HG03469 (cell line): ENCODE measurements at regions not wholly inside any gene's neighbourhood (a gene's known extent, or its start where the extent isn't known, plus 50 kb on each side); places are given as distances from the start of the nearest gene placed in this dataset.
"Not testable (repeated sequence)": the region's sequence is repeated elsewhere in the genome, so short reads cannot be mapped to it uniquely, and the experiment has no call there.

ENCODE experiments used
- ATAC-seq: cut with Tn5 transposase; IDR thresholded peaks from one replicate; pipeline ENCODE4 v1.9.1; 2021; ENCODE audit warnings: mild to moderate bottlenecking, moderate library complexity, moderate number of reproducible peaks; ENCODE audit not compliant: unreplicated experiment

GRCh38 chr11:87491381-87491780, 453.6 kb downstream of the TMEM135 start:
- no peak for ATAC-seq

- ATAC-seq, result no peak
Measured at GRCh38 chr11:87490671-87491070, 452.9 kb downstream of the TMEM135 start.

- no peak for ATAC-seq
Measured at GRCh38 chr11:87484566-87484965, 446.8 kb downstream of the TMEM135 start.

GRCh38 chr11:87477321-87477720, 439.6 kb downstream of the TMEM135 start:
- ATAC-seq, result no peak

DNA sequence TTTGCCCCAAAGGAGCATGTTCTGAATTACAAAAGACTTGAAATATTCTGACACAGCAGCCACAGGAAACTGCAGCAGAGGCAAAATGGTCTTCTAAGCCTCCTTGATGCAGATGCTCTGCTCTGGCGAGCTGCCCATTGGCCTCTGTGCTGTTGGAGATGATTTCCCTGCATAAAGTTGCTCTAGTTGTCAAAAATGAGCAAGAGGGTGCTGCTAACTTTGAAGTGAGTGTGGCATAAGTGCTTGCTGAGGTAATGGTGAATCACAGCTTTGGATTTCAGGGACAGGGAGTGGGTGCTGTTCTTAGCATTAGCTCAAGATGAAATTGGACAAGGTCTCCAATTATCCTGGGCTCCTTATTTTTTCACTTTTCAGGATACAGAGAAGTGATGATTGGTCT, 435.4 kb downstream of the TMEM135 start:
- no peak for ATAC-seq

DNA sequence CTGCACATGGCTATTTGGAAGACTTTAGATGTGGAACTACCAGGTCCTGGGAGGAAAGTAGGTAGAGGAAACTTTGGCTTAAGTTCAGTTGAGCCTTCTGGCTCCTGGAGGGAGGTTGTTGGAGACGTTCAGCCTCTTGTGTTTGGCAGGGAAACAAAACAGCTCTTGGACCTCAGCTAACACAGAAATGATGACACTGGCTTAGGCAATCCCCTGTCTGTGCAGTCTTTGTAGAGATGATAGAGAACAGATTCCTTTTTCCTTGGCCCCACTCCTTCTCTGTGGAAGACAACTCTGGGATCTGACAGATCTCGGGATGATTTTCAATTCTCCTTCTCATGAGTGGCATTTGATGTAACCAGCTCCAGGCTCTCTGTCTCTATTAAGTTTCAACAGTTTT, 428.5 kb downstream of the TMEM135 start:
- no peak for ATAC-seq

DNA sequence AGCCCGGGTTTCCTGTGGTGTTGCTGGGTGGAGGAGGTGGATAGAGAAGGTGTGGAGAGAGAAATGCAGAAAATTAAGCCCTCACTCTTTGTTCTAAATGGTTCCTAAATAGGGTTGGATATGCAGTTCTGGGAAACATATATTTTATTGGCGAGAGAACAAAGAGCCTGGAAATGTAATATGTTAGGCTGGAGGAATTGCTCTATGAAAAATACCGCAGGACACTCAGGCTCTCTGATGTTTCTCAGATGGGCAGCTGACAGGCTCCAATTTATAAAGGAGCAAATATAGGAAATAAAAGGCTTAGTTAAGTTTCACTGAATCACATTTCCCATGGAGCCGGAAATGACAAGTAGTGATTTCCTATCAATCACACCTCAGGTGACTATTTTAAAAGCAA, 428.0 kb downstream of the TMEM135 start:
- no peak for ATAC-seq

DNA sequence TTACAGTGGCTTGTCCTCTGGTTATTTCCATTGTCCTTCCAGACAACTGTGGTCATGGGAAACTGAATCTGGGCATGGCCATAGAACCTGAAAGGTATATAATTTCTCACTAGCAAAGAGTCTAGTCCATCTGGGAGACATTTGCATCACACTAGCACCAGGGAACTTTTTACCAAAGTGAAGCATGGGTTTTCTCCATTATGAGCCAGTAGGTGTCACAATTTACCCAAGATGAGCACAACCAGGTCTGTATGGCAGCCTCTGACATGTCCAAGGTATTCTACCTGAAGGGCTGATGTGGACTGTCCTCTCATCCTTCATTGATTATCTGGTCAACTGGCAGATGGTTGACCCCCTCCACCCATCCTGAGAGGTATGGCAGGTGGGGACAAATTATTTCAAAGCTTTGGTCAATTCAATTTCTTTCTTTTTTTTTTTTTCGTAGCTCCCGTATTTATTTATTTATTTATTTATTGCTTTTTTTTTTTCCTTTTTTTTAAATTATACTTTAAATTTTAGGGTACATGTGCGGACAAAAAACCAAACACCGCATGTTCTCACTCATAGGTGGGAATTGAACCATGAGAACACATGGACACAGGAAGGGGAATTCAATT, 425.9 kb downstream of the TMEM135 start:
- peak; percentile 68 for ATAC-seq

DNA sequence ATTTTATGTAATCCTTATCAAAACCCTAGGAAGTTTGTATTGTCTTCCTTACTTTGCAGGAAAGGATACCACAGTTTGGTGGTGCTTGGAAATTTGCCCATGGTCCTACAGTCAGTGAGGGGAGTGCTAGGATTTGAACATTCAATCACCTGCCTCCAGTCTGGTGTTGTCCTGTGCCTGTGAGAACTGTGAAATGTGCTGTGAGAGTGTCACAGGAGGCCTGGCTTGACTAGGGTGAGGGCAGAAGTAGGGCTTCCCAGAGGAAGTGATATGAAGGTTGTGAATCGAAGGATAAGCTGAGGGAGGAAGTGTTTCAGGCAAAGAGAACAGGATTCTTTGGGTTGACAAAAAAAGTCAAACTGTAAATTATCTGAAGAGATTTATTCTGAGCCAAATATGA, 424.4 kb downstream of the TMEM135 start:
- ATAC-seq, result no peak

- no peak for ATAC-seq
Measured at GRCh38 chr11:87460842-87461637, 423.3 kb downstream of the TMEM135 start.

DNA sequence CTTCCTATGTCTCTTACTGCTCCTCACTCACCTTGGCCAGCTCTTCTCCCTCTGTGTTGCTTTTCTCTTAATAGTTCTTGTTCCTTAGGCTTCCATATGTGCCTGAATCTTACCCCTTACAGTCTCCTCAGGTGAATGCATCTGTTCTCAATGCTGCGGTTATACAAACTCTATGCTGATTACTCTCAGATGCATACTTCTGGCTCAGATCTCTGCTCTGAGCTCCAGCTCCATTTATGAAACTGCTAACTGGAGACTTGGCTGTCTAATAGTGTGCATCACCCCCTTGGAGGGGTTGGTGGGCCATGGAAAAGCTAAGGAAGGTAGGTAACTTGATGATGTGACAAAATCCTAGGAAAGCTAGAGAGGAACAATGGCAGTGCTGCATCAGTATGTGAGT, 422.5 kb downstream of the TMEM135 start:
- ATAC-seq, result no peak

DNA sequence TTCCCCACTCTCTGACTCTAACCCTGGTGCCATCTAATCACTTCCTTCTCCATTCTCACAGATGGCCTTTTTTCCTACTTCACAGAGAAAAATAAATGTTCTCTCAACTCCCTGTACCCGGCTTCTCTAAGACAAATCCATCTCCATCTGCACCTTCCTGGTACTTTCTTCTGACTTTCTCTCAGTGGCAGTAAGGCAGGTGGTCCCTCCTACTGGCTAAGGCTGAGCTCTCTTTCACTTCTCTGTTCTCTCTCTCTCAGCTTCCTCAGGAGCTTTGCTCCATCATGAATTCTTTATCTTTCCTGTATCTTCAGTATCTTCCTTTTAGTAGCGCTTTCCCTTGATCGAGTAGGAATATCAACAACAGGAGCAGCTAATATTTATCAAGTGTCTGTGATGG, 421.6 kb downstream of the TMEM135 start:
- no peak for ATAC-seq

DNA sequence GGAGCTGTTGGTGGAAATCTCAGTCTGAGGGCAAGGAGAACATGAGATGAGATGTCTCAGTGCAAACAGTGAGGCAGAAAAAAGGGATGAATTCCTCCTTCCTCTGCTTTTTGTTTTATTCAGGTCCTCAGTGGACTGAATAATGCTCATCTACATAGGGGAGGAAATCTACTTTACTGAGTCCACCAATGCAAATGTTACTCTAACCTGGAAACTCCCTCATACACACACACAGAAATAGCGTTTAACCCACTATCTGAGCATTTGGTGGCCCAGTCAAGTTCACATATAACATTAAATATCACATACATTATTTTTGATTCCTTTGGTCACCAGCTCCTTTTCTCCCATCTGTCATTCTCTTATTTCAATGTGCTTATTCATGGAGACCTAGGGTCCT, 418.8 kb downstream of the TMEM135 start:
- peak; percentile 26 for ATAC-seq

GRCh38 chr11:87455180-87455579, 417.4 kb downstream of the TMEM135 start:
- no peak for ATAC-seq

DNA sequence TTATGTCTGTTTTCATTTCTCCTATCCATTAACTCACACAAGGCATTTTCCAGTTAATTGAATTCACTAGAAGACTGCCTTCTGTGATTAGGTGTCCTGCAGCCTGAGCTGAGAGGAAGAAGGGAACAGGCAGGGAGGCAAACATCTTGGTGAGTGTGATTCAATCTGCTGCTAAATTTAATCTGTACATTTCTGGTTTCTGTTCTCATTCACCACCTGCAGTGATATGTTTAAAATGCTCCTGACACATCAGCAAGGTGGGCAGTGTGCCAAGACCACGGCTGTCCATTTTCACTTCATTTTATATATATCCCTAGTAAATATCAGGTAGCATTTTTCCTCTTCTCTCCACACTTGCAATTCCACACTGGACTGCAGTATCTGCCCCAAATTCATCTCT, 416.5 kb downstream of the TMEM135 start:
- ATAC-seq, result peak; percentile 82

DNA sequence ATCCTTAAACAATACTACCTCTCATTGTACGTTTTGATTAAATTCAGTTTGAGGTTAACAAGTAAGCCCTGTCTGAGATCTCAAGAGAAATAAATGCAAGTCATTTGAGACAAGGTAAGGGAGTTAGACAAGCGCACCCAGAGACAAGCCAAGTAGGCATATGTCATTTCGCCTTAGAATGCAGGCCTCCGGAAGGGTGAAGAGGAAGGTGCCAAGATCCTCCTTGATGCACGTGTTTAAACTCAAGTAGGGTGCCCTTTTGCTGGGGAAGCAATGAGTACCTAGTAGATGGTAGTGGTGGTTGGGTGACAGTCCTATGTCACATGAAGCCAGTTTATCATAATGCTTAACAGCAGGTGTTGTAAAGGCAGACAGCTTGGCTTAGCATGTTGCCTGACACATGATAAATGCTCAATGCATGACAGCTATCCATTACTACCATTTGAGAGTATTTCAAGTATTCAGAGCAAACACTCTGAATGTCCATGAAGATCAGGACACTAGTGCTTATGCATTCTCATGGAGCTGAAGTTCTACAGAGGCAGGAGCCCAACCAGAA, 415.9 kb downstream of the TMEM135 start:
- ATAC-seq, result peak; percentile 7

DNA sequence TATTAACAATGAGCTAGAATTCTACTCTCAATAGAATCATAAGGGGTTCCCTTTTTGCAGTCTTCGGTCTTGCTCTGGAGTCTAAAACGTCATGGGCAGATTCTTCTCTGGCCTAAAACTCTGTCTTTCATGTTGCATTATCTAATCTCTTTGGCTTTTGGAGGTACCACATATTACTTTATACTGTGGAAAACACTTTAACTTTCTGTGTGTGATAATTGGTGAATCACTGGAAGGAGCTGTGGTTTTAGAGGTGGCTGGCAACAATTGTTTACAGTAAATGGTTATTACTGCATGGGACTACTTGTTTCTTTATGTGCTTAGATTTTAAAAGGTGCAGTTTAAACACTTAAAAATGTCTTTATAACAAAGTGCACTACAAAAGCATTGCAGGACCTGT, 414.3 kb downstream of the TMEM135 start:
- ATAC-seq, result not testable (repeated sequence)

GRCh38 chr11:87451395-87451794, 413.7 kb downstream of the TMEM135 start:
- ATAC-seq, result no peak

DNA sequence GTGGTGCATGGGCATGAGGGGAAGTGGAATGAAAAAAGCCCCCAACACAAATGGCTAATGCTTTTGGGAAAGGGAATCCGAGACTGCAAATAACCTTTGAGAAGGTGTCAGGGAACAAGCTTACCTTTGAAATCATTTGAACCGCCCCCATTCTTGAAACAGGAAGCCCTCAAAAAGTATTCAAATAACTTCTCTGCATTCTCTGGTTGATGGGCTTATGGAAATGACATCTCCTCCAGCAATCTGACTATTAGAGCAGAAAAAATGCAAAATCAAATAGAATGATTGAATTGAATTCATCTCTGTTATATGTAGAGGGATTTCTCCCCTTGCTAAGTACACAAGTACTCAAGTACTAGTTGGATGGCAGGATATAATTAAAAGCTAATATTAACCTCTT, 409.9 kb downstream of the TMEM135 start:
- ATAC-seq, result no peak

DNA sequence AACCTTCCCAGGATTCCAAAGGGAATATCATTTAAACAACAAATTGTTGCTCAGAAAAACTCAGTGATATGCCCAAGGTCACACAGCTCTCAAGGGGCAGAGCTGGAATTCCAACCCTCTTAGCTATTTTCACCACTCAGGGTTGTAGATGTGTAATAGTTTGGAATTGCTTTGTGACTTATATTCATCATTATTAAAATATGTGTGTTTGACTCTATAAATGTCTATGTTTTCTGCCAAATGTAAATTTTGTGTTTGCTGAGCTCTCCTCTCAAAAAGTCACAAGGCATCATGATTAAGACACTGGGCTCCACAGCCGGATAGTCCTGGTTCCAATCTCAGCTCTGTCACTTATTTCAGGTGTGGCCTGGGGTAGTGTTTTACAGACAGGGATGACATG, 407.3 kb downstream of the TMEM135 start:
- no peak for ATAC-seq

DNA sequence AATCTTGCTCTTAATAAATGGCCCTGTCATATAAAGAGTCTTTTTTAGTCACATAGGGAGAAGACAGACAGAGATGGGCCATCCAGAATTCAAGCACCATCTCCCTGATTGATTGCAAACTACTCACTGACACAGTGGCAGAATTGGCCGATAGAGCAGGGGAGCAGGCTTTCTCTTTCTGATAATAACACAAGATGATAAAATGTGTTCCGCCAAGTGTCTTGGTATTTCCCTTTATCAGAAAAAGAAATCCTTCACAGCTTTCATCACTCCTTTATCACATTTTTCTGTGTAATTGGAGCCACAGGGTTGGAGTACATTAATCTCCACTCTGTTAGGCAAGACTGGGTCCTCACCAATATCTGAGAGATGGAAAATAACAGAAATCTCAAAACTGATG, 406.0 kb downstream of the TMEM135 start:
- no peak for ATAC-seq

GRCh38 chr11:87440076-87440770, 402.5 kb downstream of the TMEM135 start:
- no peak for ATAC-seq
